ENCODE measurements at regions not wholly inside any gene's neighbourhood (a gene's known extent, or its start where the extent isn't known, plus 50 kb on each side); places are given as distances from the start of the nearest gene placed in this dataset.
"Not testable (repeated sequence)": the region's sequence is repeated elsewhere in the genome, so short reads cannot be mapped to it uniquely, and the experiment has no call there.

GRCh38 chrX:145410622-145411021 lies 163.3 kb downstream of the SPANXN1 start:
- WGBS (ENCODE audit: low lambda C conversion rate, missing lambda C conversion rate): 69% methylated on average over 2 of the region's 2 CpGs
- H3K9me3 ChIP-seq (ENCODE audit: low read depth): no peaks in the 10 kb centered on the region
- H4K20me1 ChIP-seq (ENCODE audit: insufficient read depth, poor library complexity, severe bottlenecking): no peaks in the 10 kb centered on the region
- TF ChIP-seq EZH2 (IDR thresholded peaks at IDR 0.05; ENCODE audit: borderline replicate concordance): no peak
- TF ChIP-seq EZH2phosphoT487 (IDR thresholded peaks at IDR 0.05; ENCODE audit: low read depth, severe bottlenecking, unreplicated experiment): no peak
- TF ChIP-seq CTCF (IDR thresholded peaks at IDR 0.05; ENCODE audit: poor library complexity): no peak
- H3K36me3 ChIP-seq (replicated peaks; ENCODE audit: insufficient read depth, low read depth): no peaks in the 10 kb centered on the region
- no peak overlapping the region for H2AFZ ChIP-seq
- no peaks in the 10 kb centered on the region for H3K9me2 ChIP-seq (replicated peaks; ENCODE audit: insufficient read depth)
- H3K4me2 ChIP-seq: no peak overlapping the region
- H3K4me1 ChIP-seq (ENCODE audit: insufficient read depth): no peaks in the 10 kb centered on the region
- H3K27me3 ChIP-seq: no peaks in the 10 kb centered on the region
- no peak overlapping the region for H3K27ac ChIP-seq
- no peaks in the 10 kb centered on the region for H3K79me2 ChIP-seq
- H3K4me3 ChIP-seq: no peak overlapping the region
- no peak for DNase-seq (ENCODE audit: low spot score)

GRCh38 chrX:145436211-145436610 lies 188.9 kb downstream of the SPANXN1 start:
- not testable (repeated sequence) for H3K9me3 ChIP-seq (ENCODE audit: low read depth); H4K20me1 ChIP-seq (ENCODE audit: insufficient read depth, poor library complexity, severe bottlenecking); H3K4me1 ChIP-seq (ENCODE audit: insufficient read depth); DNase-seq (ENCODE audit: low spot score); H3K79me2 ChIP-seq; H2AFZ ChIP-seq; H3K4me2 ChIP-seq; H3K27ac ChIP-seq; H3K36me3 ChIP-seq (replicated peaks; ENCODE audit: insufficient read depth, low read depth); H3K27me3 ChIP-seq; H3K4me3 ChIP-seq; H3K9me2 ChIP-seq (replicated peaks; ENCODE audit: insufficient read depth)
- 100% methylated on average over 1 of the region's 32 CpGs for WGBS (ENCODE audit: low lambda C conversion rate, missing lambda C conversion rate)

DNA sequence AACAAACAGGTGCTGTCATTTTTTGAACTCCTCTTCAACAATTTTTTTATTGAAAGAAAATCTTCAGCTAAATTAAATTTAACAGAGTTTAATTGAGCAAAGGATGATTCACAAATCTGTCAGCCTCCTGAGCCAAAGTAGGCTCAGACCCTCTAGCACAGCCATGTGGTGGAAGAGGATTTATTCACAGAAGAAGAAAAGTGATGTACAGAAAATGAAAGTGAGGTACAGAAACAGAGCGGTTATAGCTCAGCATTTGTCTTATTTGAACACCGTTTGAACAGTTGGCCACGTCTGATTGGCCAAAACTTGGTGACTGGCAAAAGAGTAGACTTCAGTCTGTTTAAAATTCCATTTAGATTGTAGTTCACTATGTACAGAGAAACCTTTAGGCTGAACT lies 217.3 kb downstream of the SPANXN1 start:
- H3K4me2 ChIP-seq: no peak overlapping the region
- H3K27ac ChIP-seq: no peak overlapping the region
- H2AFZ ChIP-seq: no peak overlapping the region
- no peak for DNase-seq (ENCODE audit: low spot score)
- no peaks in the 10 kb centered on the region for H4K20me1 ChIP-seq (ENCODE audit: insufficient read depth, poor library complexity, severe bottlenecking)
- no peaks in the 10 kb centered on the region for H3K4me1 ChIP-seq (ENCODE audit: insufficient read depth)
- TF ChIP-seq EZH2 (IDR thresholded peaks at IDR 0.05; ENCODE audit: borderline replicate concordance) (no peak), EZH2phosphoT487 (IDR thresholded peaks at IDR 0.05; ENCODE audit: low read depth, severe bottlenecking, unreplicated experiment) (no peak), CTCF (IDR thresholded peaks at IDR 0.05; ENCODE audit: poor library complexity) (no peak)
- H3K36me3 ChIP-seq (replicated peaks; ENCODE audit: insufficient read depth, low read depth): no peaks in the 10 kb centered on the region
- H3K9me2 ChIP-seq (replicated peaks; ENCODE audit: insufficient read depth): no peaks in the 10 kb centered on the region
- WGBS (ENCODE audit: low lambda C conversion rate, missing lambda C conversion rate): 70% methylated on average over 3 of the region's 3 CpGs
- H3K27me3 ChIP-seq: no peaks in the 10 kb centered on the region
- H3K79me2 ChIP-seq: no peaks in the 10 kb centered on the region
- H3K4me3 ChIP-seq: no peak overlapping the region
- H3K9me3 ChIP-seq (ENCODE audit: low read depth): no peaks in the 10 kb centered on the region

GRCh38 chrX:145475725-145476124 lies 228.4 kb downstream of the SPANXN1 start:
- no peaks in the 10 kb centered on the region for H4K20me1 ChIP-seq (ENCODE audit: insufficient read depth, poor library complexity, severe bottlenecking)
- no peak overlapping the region for H3K27ac ChIP-seq
- H3K9me3 ChIP-seq (ENCODE audit: low read depth): no peaks in the 10 kb centered on the region
- no peaks in the 10 kb centered on the region for H3K9me2 ChIP-seq (replicated peaks; ENCODE audit: insufficient read depth)
- 56% methylated on average over 7 of the region's 7 CpGs for WGBS (ENCODE audit: low lambda C conversion rate, missing lambda C conversion rate)
- no peak overlapping the region for H2AFZ ChIP-seq
- TF ChIP-seq CTCF (IDR thresholded peaks at IDR 0.05; ENCODE audit: poor library complexity): no peak
- TF ChIP-seq EZH2phosphoT487 (IDR thresholded peaks at IDR 0.05; ENCODE audit: low read depth, severe bottlenecking, unreplicated experiment): no peak
- TF ChIP-seq EZH2 (IDR thresholded peaks at IDR 0.05; ENCODE audit: borderline replicate concordance): no peak
- no peaks in the 10 kb centered on the region for H3K4me1 ChIP-seq (ENCODE audit: insufficient read depth)
- no peaks in the 10 kb centered on the region for H3K36me3 ChIP-seq (replicated peaks; ENCODE audit: insufficient read depth, low read depth)
- H3K27me3 ChIP-seq: no peaks in the 10 kb centered on the region
- no peak overlapping the region for H3K4me2 ChIP-seq
- no peak for DNase-seq (ENCODE audit: low spot score)
- H3K4me3 ChIP-seq: no peak overlapping the region
- no peaks in the 10 kb centered on the region for H3K79me2 ChIP-seq

Data from hepatocyte (in vitro differentiated cells).